GM19328 (cell line): ENCODE measurements at regions not wholly inside any gene's neighbourhood (a gene's known extent, or its start where the extent isn't known, plus 50 kb on each side); places are given as distances from the start of the nearest gene placed in this dataset.
"Not testable (repeated sequence)": the region's sequence is repeated elsewhere in the genome, so short reads cannot be mapped to it uniquely, and the experiment has no call there.

Source experiments
- ATAC-seq: cut with Tn5 transposase; IDR thresholded peaks from one replicate; pipeline ENCODE4 v1.9.1; 2021; ENCODE audit warnings: mild to moderate bottlenecking, moderate library complexity; ENCODE audit not compliant: unreplicated experiment

DNA sequence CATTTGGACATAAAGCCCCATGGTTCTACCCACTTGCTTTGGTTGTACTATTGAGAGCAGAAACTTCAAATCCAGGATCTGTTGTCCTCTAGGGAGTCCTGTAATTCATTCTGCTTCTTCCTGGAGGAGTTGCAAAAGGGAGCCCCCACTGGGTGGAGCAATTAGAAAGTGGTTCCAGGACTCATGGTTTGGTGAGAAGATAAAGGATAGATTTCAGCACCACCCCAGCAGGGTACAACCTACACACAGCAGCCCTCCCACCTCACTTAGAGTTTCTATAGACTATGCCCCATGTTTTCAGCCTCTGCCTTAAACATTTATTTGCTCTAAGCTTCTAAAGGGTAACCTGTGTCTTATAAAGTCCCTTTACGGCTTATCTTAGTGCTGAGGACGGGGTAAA lies 112.6 kb upstream of the ARRDC3 start:
- ATAC-seq: no peak

DNA sequence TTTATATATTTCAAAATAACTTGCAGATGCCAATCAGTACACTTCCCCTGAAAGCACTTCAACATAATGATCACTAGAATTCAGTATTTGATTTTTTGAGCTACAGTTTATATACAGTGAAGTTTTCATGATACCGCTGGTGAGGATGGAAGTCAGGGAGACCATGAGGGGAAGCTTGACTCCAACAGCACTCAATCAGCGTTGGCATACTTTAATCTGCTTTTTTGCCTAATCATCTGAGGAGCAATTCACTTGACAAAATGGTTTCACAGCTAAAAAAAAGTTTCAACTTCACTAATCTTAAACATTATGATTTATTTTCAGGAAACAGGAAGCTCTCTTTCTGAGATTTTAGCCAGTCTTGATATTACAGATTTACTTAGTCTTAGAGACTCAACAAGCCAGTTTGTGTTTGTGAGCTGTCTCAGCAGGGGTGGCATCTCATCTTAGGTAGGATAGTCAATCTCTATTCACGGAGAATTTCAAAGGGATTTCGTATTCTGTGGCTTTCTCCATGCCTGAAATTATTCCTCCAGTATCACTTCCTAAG lies 111.4 kb upstream of the ARRDC3 start:
- ATAC-seq: no peak

DNA sequence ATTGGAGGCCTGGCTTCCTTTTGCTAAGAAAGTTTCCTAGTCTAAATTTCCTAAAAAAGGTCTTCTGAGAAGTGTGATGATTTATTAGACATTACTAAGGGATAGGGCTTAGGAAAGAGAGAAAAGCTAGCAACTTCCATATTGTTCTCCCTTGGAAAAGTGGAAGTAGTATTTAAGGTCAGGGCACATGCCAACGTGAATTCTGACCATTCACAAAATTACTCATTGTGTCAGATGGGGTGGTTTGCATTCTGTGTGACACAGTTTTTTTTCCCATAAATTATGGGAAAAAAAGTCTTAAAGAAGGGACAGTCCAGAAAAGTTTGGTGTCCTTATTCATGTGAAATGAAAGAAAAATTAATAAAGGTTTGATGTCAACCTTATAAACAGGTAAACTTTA lies 110.0 kb upstream of the ARRDC3 start:
- no peak for ATAC-seq

DNA sequence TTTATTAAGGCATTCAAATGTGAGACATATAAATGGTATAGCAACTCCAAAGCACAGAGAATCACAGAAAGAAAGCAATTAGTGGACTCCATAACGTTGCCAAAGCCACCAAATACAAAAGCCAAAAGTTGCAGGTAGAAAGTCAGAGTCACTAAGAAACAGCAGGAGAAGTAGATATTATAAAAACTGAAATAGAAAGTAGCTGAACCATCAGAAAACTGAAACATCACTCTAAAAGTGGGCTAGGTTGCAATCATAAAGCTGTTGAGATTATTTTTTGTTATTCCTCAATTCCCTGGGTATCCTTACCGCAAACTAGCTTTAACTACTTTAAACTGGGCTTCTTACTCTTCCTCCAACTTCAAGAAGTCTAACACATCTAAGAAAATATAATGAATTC lies 108.1 kb upstream of the ARRDC3 start:
- no peak for ATAC-seq

DNA sequence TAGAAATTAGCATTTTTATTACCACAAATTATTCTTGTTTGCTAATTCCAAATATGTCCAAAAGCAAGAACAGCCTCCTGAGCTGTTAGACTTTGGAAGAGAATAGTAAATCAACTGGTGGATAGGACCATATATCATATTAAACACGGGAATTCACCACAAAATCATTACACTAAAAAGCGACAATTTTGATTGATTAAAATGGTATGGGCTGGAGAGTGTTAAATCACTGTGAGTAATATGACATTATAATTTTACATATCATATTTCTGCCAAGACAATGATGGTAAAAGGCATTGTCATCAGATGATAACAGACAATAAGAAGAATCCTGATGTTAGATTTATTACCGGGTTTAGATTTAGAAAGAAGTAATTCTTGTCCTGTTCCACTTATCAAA lies 107.2 kb upstream of the ARRDC3 start:
- ATAC-seq: no peak

GRCh38 chr5:91487420-91487819 lies 104.3 kb upstream of the ARRDC3 start:
- ATAC-seq: no peak

DNA sequence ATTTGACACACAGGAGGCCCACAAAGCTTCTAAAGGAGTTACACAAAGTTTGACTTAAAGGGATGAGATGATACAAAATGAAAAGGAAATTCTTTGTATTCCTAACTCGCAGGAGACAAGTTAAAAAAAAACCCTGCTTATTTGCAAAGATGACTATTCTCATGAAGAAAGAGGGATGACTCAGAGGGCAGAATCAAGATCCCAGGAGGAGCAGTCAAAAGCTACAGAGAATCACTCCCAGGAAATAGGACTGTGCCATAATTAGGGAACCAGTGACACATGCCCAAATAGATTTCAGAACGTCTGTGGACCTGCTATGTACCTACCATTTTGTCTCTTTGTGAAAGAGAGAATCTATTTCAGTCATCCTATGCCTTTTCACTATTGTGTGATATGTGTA lies 103.5 kb upstream of the ARRDC3 start:
- ATAC-seq: no peak

DNA sequence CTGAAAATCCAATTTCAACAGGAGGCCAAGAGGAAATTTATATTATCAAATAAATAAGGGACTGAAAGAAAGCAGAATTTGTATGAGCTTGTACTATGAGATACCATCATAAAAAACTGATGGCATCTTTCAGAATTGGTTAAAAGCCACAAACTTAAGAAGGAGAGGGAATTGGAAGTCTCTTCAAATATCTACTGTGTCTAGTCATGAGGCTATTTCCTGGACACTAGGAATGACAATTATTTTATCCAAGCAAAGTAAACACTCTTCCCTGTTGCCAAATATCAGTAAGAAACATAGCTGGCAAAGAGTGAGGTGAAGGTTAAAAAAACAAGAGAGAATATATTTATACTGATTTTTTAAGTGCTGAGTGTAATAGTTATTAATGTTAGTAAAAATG lies 101.5 kb upstream of the ARRDC3 start:
- ATAC-seq: no peak

- not testable (repeated sequence) for ATAC-seq
Observed at GRCh38 chr5:91479376-91479775, 96.3 kb upstream of the ARRDC3 start.

GRCh38 chr5:91478096-91478495 lies 95.0 kb upstream of the ARRDC3 start:
- ATAC-seq: no peak

DNA sequence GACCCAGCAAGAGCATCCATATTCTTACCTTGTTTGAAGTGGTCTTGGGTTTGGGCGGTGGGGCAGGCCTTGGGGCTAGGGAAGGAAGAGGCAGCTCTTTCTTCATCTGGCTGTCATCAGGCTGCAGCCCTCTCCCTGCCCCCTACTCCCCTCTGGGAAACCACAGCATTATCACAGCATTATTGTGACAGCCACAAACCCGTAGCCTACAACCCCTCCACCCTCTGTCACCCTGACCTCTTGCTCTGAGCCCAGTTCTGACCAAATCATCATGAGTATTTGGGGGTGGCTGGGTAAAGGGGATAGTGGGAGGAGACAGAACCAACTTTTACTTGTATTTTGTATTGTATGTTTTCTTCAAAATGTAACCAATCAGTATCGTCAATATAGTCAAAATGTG lies 94.3 kb upstream of the ARRDC3 start:
- ATAC-seq: no peak

- no peak for ATAC-seq
Observed at GRCh38 chr5:91474201-91474600, 91.1 kb upstream of the ARRDC3 start.

DNA sequence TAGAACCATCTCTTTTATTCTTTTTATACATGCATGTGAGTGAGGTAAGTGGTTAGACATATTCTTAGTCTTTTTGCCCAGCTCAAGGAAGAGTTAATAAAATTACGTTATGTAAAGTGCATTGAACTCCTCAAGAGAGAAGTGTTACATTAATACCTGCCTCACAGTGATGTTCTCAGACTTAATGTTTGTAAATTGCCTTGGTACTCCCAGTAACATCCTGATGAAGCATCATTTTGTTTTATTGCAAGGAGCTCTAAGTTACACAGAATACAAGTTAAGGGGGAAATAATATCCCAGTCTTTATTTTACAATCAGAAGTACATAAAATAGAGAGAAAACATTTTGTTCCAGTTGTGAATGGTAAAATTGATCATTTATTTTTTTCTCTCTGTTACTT lies 89.5 kb upstream of the ARRDC3 start:
- ATAC-seq: no peak

GRCh38 chr5:91469517-91470165 lies 86.5 kb upstream of the ARRDC3 start:
- no peak for ATAC-seq

DNA sequence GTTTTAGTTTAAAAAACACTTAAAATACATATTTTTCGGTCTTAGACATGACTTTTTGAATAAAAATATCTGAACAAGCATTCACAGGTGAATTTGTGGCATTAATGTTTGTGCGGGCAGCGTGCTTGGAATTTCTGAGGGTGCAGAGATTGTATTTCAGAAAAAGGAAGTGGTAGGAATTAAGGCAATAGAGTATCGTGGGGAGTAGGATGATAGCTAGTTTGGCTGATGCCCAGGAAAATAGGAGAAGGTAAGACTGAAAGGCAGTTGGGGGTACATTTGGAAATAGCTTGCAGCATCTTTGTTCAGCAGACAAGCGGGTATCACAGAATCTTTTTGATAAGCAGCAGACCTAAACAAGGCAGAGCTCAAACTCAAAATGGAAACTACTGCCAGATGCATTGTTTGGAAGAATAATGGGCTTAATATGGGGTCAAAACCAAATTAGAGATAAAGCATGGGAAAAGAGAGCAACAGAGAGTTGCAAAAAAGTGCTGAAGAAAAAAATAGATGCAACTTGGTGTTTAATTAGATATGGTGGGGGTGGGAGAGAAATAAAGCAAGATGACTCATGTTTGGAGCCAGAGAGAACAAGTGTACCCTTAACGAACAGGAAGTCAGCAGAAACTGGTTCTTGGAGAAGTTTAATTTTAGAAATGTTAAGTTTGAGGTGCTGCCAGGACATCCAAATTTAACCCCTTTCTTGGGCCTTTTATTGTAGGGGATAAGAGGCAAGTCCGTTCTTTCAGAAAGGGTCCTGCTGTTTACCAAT lies 85.7 kb upstream of the ARRDC3 start:
- ATAC-seq: no peak

DNA sequence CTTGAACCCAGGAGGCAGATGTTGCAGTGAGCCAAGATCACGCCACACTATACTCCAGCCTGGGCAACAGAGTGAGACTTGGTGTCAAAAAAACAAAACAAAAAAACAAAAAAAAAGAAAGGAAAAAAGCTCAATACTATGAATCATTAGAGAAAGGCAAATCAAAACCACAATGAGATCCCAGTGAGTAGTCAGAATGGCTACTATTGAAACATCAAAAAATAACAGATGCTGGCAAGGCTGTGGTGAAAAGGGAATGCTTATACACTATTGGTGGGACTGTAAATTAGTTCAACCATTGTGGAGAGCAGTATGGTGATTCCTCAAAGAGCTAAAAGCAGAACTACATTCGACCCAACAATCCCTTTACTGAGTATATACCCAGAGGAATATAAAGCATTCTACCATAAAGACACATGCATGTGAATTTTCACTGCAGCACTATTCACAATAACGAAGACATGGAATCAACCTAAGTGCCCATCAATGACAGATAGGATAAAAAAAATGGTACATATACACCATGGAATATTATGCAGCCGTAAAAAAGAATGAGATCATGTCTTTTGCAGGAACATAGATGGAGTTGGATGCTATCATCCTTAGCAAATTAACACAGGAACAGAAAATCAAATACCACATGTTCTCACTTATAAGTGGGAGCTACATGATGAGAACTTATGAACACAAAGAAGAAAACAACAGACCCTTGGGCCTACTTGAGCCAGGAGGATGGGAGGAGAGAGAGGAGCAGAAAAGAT lies 81.9 kb upstream of the ARRDC3 start:
- ATAC-seq: no peak

GRCh38 chr5:91457681-91458058 lies 74.6 kb upstream of the ARRDC3 start:
- no peak for ATAC-seq

DNA sequence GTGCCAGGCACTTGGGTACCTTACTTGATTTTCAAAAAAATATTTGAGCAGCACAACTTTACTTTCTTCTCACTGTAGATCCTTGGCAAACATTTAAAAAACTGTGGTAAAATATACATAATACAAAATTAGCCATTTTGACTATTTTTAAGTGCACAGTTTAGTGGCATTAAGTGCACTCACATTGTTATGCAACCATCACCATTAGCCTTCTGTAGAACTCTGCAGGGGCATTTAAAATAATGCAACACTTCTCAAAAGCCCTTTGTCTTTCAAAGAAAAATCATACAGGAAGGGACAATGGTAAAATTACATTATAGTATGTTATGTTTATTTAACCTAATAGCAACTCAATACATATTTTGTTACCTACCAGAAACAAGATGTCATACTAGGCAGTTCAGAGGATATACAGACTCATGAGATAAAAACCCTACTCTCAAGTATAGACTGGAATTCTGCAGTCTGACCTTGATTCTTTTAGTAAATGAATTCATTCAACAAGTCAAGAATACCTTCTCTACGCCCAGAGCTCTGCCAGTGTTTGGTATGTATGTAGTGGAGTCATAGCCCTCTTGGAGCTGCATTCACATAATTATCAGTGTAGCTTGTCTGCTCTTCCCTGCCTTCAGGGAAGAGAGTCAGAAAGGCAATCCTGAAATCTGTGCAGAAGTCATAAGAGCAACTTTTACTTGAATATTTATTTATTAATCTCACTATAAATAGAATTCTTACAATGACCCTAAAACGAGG lies 74.0 kb upstream of the ARRDC3 start:
- ATAC-seq: no peak

DNA sequence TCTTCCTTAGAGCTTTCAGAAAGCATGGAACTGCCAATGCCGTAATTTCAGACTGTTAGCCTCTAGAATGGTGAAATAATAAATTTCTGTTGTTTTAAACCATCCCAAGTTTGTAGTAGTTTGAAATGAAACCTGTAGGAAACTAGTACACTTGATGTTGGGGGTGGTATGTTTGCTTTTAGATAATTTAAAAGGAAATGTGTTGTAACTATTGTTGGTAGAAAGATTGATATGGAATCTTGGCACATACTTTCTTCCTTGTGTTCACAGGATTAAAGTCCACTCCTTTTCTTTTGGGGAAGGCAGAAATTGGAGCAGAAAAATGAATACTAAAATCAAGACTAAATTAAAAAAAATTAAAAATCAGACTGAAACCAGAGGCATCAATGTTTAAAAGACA lies 66.0 kb upstream of the ARRDC3 start:
- ATAC-seq: no peak

- not testable (repeated sequence) for ATAC-seq
Observed at GRCh38 chr5:91448079-91448478, 65.0 kb upstream of the ARRDC3 start.

DNA sequence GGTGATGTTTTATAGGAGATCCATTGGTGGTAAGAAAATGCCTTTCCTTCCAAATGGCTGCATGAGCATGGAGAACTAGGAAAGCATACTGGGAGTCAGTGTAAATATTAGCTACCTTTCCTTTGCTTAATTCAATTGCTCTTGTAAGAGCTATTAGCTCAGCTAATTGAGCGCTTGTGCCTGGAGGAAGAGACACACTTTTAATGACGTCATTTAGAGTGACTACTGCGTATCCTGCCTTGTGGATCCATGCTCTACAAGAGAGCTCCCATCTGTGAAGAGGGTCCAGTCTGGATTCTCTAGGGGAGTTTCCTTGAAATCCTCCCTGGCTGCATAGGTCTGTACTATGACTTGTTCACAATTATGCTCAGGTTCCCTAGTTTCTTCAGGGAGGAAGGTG lies 63.8 kb upstream of the ARRDC3 start:
- ATAC-seq: not testable (repeated sequence)
